ENCODE measurements at regions not wholly inside any gene's neighbourhood (a gene's known extent, or its start where the extent isn't known, plus 50 kb on each side); places are given as distances from the start of the nearest gene placed in this dataset.

GRCh38 chr4:175540151-175540550, 271.9 kb downstream of the GPM6A start:
- H3K36me3 ChIP-seq = no peaks in the 10 kb centered on the region
- TF ChIP-seq CTCF (IDR thresholded peaks at IDR 0.05) (no peak), EP300 (IDR thresholded peaks at IDR 0.05) (no peak), POLR2AphosphoS5 (IDR thresholded peaks at IDR 0.05) (no peak), POLR2A (IDR thresholded peaks at IDR 0.05) (no peak)
- DNase-seq (ENCODE audit: low spot score in 2 of 2) = no peak
- H3K27me3 ChIP-seq = no peaks in the 10 kb centered on the region
- H3K4me3 ChIP-seq = no peak overlapping the region
- no peak overlapping the region for H3K27ac ChIP-seq
- H3K9me3 ChIP-seq = peaks cover 5% of the 10 kb centered on the region
- WGBS = 81% methylated on average over 1 of the region's 1 CpG
- no peaks in the 10 kb centered on the region for H3K4me1 ChIP-seq

DNA sequence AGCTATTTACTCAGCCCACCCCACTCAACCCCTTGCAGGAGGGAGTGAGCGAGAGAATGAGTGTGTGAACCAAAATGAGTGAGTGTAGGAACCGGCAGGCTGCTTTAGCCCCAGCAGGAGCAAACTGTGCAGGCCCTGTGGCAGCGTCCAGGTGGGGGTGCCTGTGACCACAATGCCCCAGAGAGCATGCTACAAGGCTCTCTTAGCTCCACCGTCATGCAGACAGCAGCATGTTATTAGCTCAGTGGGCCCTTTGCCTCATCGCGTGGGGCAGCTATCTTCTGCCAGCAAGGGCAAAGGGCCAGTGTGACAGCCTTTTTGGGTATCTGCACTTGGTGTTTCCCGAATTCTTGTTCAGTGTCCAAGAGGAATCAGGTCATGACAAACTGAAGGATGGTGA, 271.3 kb downstream of the GPM6A start:
- Histone ChIP-seq H3K27me3 (no peaks in the 10 kb centered on the region), H3K4me1 (no peaks in the 10 kb centered on the region), H3K36me3 (no peaks in the 10 kb centered on the region), H3K27ac (no peak overlapping the region), H3K4me3 (no peak overlapping the region), H3K9me3 (peaks cover 5% of the 10 kb centered on the region)
- WGBS = 85% methylated on average over 7 of the region's 7 CpGs
- TF ChIP-seq EP300 (IDR thresholded peaks at IDR 0.05) (no peak), CTCF (IDR thresholded peaks at IDR 0.05) (no peak), POLR2AphosphoS5 (IDR thresholded peaks at IDR 0.05) (no peak), POLR2A (IDR thresholded peaks at IDR 0.05) (no peak)
- DNase-seq (ENCODE audit: low spot score in 2 of 2) = no peak

DNA sequence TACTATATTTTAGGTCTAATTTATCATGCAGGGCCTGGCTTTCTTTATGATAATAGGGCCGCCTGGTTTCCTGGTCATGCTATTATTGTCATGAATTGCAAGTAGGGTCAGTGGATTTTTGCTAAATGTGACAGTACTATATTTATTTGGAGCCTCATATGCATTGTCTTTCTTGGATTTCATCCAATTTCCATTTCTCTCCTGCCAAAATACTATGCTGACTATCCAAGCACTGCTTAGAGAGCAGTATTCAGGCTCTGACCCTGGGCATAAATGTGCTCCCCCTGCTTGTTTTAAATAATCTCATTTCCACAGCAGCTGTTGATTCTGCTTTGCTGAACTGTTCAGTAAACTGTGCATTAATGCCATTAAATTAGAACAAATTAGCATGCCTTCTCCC, 269.3 kb downstream of the GPM6A start:
- 68% methylated on average over 1 of the region's 1 CpG for WGBS

GRCh38 chr4:175559126-175559525, 252.9 kb downstream of the GPM6A start:
- WGBS = 54% methylated on average over 6 of the region's 6 CpGs
- Histone ChIP-seq H3K27ac (no peak overlapping the region), H3K36me3 (no peaks in the 10 kb centered on the region), H3K9me3 (no peaks in the 10 kb centered on the region), H3K4me3 (no peak overlapping the region), H3K27me3 (no peaks in the 10 kb centered on the region), H3K4me1 (no peaks in the 10 kb centered on the region)
- TF ChIP-seq POLR2A (IDR thresholded peaks at IDR 0.05) (no peak), EP300 (IDR thresholded peaks at IDR 0.05) (no peak), CTCF (IDR thresholded peaks at IDR 0.05) (no peak), POLR2AphosphoS5 (IDR thresholded peaks at IDR 0.05) (no peak)
- DNase-seq (ENCODE audit: low spot score in 2 of 2) = no peak

More for the DNA sequence above, 269.3 kb downstream of the GPM6A start:
- Histone ChIP-seq H3K4me3 (no peak overlapping the region), H3K27me3 (no peaks in the 10 kb centered on the region), H3K4me1 (no peaks in the 10 kb centered on the region), H3K9me3 (peaks cover 5% of the 10 kb centered on the region), H3K36me3 (no peaks in the 10 kb centered on the region), H3K27ac (no peak overlapping the region)
- no peak for DNase-seq (ENCODE audit: low spot score in 2 of 2)
- TF ChIP-seq POLR2A (IDR thresholded peaks at IDR 0.05) (no peak), CTCF (IDR thresholded peaks at IDR 0.05) (no peak), POLR2AphosphoS5 (IDR thresholded peaks at IDR 0.05) (no peak), EP300 (IDR thresholded peaks at IDR 0.05) (no peak)

DNA sequence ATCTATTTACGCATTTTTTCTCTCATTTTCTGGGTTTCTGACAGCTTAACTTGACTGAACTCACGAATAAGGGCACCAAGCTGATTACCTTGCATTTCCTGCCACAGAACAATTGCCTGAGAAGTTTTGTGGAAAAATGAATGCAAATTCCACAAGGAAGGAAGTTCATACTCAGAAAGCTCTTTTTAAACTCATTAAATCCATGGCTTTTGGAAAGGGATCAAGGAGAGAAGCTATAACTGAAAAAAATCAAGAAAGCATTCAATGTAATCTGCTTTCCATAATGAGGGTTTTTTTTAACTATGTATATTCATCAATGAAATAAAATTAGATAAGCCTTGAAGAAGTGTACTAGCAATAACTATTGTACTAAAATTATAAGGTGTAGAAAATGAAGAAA, 252.5 kb downstream of the GPM6A start:
- no peaks in the 10 kb centered on the region for H3K4me1 ChIP-seq
- 49% methylated on average over 2 of the region's 2 CpGs for WGBS

More for the DNA sequence above, 252.5 kb downstream of the GPM6A start:
- no peak overlapping the region for H3K4me3 ChIP-seq
- DNase-seq (ENCODE audit: low spot score in 2 of 2) = no peak
- TF ChIP-seq POLR2AphosphoS5 (IDR thresholded peaks at IDR 0.05) = no peak
- no peak for TF ChIP-seq CTCF (IDR thresholded peaks at IDR 0.05)
- no peak for TF ChIP-seq POLR2A (IDR thresholded peaks at IDR 0.05)
- no peak for TF ChIP-seq EP300 (IDR thresholded peaks at IDR 0.05)
- H3K9me3 ChIP-seq = no peaks in the 10 kb centered on the region
- H3K27me3 ChIP-seq = no peaks in the 10 kb centered on the region
- no peak overlapping the region for H3K27ac ChIP-seq
- H3K36me3 ChIP-seq = no peaks in the 10 kb centered on the region
